HCT116 (cell line): ENCODE measurements at regions not wholly inside any gene's neighbourhood (a gene's known extent, or its start where the extent isn't known, plus 50 kb on each side); places are given as distances from the start of the nearest gene placed in this dataset.
A peak's percentile ranks its signal among the peaks of the same experiment; 100 is the strongest.

Experiments
- ATAC-seq: fragments of 200-7000 bp; cut with Tn5 transposase; 2 replicates; pipeline ENCODE4 v1.9.1; 2020; ENCODE audit warnings: mild to moderate bottlenecking, moderate library complexity
- BruUV-seq: library from RNA; stranded (reverse); fragments of 400-500 nt; replicated peaks from 2 replicates; lab custom pipeline; 2021; lab: Mats Ljungman, UMichigan
- CTCF ChIA-PET: fragments of 300-600 bp; sonication (Branson Sonifier 250); formaldehyde crosslinking; loops from one replicate; lab custom pipeline; 2021; ENCODE audit warnings: antibody characterized with exemption; lab: Charles Lee
- POLR2A ChIA-PET: fragments of 300-600, 350-600 bp; sonication (Branson Sonifier 250); formaldehyde crosslinking; loops from one replicate; lab custom pipeline; 2021; ENCODE audit warnings: antibody characterized with exemption; lab: Charles Lee
- RAD21 ChIA-PET, 2 experiments: fragments of 300-600 bp; sonication (Branson Sonifier 250); formaldehyde crosslinking; loops; one replicate each; lab custom pipeline; 2023; ENCODE audit warnings: low total read pairs in 2 of 2; ENCODE audit not compliant: uncharacterized antibody in 2 of 2, unreplicated experiment in 2 of 2, low non-redundant PET in 1 of 2; lab: Charles Lee
- DNase-seq: peaks from one replicate; pipeline ENCODE4 v3.0.0-alpha.2; 2010; ENCODE audit warnings: low read depth, low spot score
- H2AFZ ChIP-seq: fragments of 200-600 bp; shearing (Covaris generic), sonication (generic); 2 replicates; pipeline ENCODE4 v1.6.1; 2017; ENCODE audit warnings: low read depth, mixed run types, mixed read lengths, antibody characterized with exemption, low read length; ENCODE audit not compliant: poor library complexity, severe bottlenecking
- H3K27ac ChIP-seq: 2 replicates; pipeline ENCODE4 v1.5.1; 2012; ENCODE audit warnings: low read depth, low read length
- H3K27me3 ChIP-seq: fragments of 200-600 bp; sonication (generic); 2 replicates; pipeline ENCODE4 v1.6.1; 2016; ENCODE audit warnings: mixed run types, low read length, mixed read lengths; ENCODE audit not compliant: insufficient read depth
- H3K36me3 ChIP-seq, 2 experiments: fragments of 200-500 bp in 1 of 2; fragments of 200-600 bp in 1 of 2; sonication (Bioruptor generic) in 1 of 2; sonication (generic) in 1 of 2; 2 replicates each; pipeline versions ENCODE4 v1.5.1 to v1.6.1; 2014 to 2016; ENCODE audit warnings: low read length in 2 of 2, inconsistent platforms in 1 of 2, mixed read lengths in 1 of 2, mixed run types in 1 of 2; ENCODE audit not compliant: insufficient read depth in 2 of 2, control insufficient read depth in 1 of 2
- H3K4me1 ChIP-seq, 2 experiments: fragments of 200-600 bp in 1 of 2; sonication (generic) in 1 of 2; 2 replicates each; pipeline versions ENCODE4 v1.5.1 to v1.6.1; 2012 to 2017; ENCODE audit warnings: low read length in 2 of 2, inconsistent platforms in 1 of 2, mild to moderate bottlenecking in 1 of 2, mixed read lengths in 1 of 2, mixed run types in 1 of 2, moderate library complexity in 1 of 2; ENCODE audit not compliant: insufficient read depth in 2 of 2, control insufficient read depth in 1 of 2
- H3K4me2 ChIP-seq: fragments of 200-600 bp; sonication (generic); 2 replicates; pipeline ENCODE4 v1.6.1; 2017; ENCODE audit warnings: mixed run types, low read length, mixed read lengths
- H3K4me3 ChIP-seq, 2 experiments: fragments of 200-600 bp in 1 of 2; sonication (generic) in 1 of 2; replicated peaks in 1 of 2; 2 replicates each; pipeline ENCODE4 v1.5.1; 2011 to 2016; ENCODE audit warnings: low read length in 2 of 2, control low read depth in 1 of 2, low read depth in 1 of 2, mild to moderate bottlenecking in 1 of 2, mixed read lengths in 1 of 2, mixed run types in 1 of 2
- H3K79me2 ChIP-seq: fragments of 200-600 bp; sonication (generic); 2 replicates; pipeline ENCODE4 v1.6.1; 2017; ENCODE audit warnings: mild to moderate bottlenecking, mixed run types, low read length, moderate library complexity, mixed read lengths; ENCODE audit not compliant: insufficient read depth
- H3K9ac ChIP-seq: fragments of 200-600 bp; sonication (generic); 2 replicates; pipeline ENCODE4 v1.6.1; 2016; ENCODE audit warnings: low read length, mixed read lengths
- H3K9me2 ChIP-seq: fragments of 200-600 bp; sonication (generic), shearing (Covaris generic); 2 replicates; pipeline ENCODE4 v1.6.1; 2017; ENCODE audit warnings: mixed run types, mild to moderate bottlenecking, moderate library complexity; ENCODE audit not compliant: insufficient read depth
- H3K9me3 ChIP-seq, 2 experiments: fragments of 200-500 bp in 1 of 2; fragments of 200-600 bp in 1 of 2; sonication (Bioruptor generic) in 1 of 2; sonication (generic) in 1 of 2; 2 replicates each; pipeline ENCODE4 v1.6.1; 2014 to 2017; ENCODE audit warnings: low read length in 2 of 2, mixed read lengths in 2 of 2, inconsistent platforms in 1 of 2, low read depth in 1 of 2, mild to moderate bottlenecking in 1 of 2, mixed run types in 1 of 2, moderate library complexity in 1 of 2; ENCODE audit not compliant: control insufficient read depth in 1 of 2, insufficient read depth in 1 of 2
- H4K20me1 ChIP-seq: fragments of 200-600 bp; sonication (generic), shearing (Covaris generic); 2 replicates; pipeline ENCODE4 v1.6.1; 2017; ENCODE audit warnings: mixed run types, mild to moderate bottlenecking, moderate library complexity; ENCODE audit not compliant: insufficient read depth
- CBX3 ChIP-seq: IDR thresholded peaks from 2 replicates; pipeline ENCODE4 v1.6.1; 2012; ENCODE audit warnings: low read depth
- CEBPB ChIP-seq: IDR thresholded peaks from 2 replicates; pipeline ENCODE4 v1.6.1; 2012; ENCODE audit warnings: low read depth
- CTCF ChIP-seq, 3 experiments: fragments of 200-600 bp in 1 of 3; sonication (generic) in 1 of 3; IDR thresholded peaks in 2 of 3; conservative IDR thresholded peaks in 1 of 3; 2 replicates each; pipeline ENCODE4 v1.5.1; 2012 to 2017; ENCODE audit warnings: low read depth in 2 of 3, low read length in 2 of 3, antibody characterized with exemption in 1 of 3, borderline replicate concordance in 1 of 3, control low read depth in 1 of 3, mild to moderate bottlenecking in 1 of 3, mixed read lengths in 1 of 3, mixed run types in 1 of 3, moderate library complexity in 1 of 3; ENCODE audit not compliant: insufficient read depth in 1 of 3
- FOSL1 ChIP-seq: IDR thresholded peaks from 2 replicates; pipeline ENCODE4 v1.6.1; 2012; ENCODE audit warnings: low read depth
- MAX ChIP-seq: IDR thresholded peaks from 2 replicates; pipeline ENCODE4 v1.6.1; 2012
- RAD21 ChIP-seq: IDR thresholded peaks from 2 replicates; pipeline ENCODE4 v1.6.1; 2012; ENCODE audit warnings: low read depth, mild to moderate bottlenecking
- SIN3A ChIP-seq: IDR thresholded peaks from 2 replicates; pipeline ENCODE4 v1.6.1; 2012; ENCODE audit warnings: low read depth
- SRF ChIP-seq: IDR thresholded peaks from 2 replicates; pipeline ENCODE4 v1.6.1; 2012; ENCODE audit warnings: low read depth
- ZFX ChIP-seq: fragments of 450-650 bp; IDR thresholded peaks from 2 replicates; pipeline ENCODE4 v1.6.1; 2017
- intact Hi-C: fragments of 100-400 bp; cut with micrococcal nuclease; formaldehyde crosslinking; loops from 2 replicates; pipeline ENCODE4 v1.10.0; 2022
- TF ChIP-seq, protein P1 (sequence below): IDR thresholded peaks from 2 replicates; pipeline ENCODE4 v1.6.1; 2011; ENCODE audit warnings: mild to moderate bottlenecking, low read length, moderate library complexity; ENCODE audit not compliant: insufficient replicate concordance; ENCODE audit errors: extremely low read depth

DNA sequence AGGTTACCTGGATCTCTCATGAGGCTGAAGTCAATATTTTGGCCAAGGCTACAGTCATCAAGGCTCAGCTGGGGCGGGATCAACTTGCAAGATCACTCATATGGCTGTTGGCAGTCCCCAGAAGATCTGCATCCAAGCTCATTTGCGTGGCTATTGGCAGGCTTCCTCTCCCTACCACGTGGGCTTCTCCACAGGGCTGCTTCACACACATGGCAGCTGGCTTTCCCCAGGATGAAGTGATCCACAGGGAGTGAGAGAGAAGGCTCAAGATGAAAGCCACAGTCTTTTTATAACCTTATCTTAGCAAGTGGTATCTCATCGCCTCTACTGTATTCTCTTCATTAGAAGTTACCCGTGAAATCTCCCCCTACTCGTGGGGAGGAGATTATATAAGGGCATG, 167.4 kb downstream of the TMEM26 start (continued):
- TF ChIP-seq MAX (no peak), CBX3 (no peak), CEBPB (no peak)
- TF ChIP-seq, protein P1, sequence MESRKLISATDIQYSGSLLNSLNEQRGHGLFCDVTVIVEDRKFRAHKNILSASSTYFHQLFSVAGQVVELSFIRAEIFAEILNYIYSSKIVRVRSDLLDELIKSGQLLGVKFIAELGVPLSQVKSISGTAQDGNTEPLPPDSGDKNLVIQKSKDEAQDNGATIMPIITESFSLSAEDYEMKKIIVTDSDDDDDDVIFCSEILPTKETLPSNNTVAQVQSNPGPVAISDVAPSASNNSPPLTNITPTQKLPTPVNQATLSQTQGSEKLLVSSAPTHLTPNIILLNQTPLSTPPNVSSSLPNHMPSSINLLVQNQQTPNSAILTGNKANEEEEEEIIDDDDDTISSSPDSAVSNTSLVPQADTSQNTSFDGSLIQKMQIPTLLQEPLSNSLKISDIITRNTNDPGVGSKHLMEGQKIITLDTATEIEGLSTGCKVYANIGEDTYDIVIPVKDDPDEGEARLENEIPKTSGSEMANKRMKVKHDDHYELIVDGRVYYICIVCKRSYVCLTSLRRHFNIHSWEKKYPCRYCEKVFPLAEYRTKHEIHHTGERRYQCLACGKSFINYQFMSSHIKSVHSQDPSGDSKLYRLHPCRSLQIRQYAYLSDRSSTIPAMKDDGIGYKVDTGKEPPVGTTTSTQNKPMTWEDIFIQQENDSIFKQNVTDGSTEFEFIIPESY = no peak

DNA sequence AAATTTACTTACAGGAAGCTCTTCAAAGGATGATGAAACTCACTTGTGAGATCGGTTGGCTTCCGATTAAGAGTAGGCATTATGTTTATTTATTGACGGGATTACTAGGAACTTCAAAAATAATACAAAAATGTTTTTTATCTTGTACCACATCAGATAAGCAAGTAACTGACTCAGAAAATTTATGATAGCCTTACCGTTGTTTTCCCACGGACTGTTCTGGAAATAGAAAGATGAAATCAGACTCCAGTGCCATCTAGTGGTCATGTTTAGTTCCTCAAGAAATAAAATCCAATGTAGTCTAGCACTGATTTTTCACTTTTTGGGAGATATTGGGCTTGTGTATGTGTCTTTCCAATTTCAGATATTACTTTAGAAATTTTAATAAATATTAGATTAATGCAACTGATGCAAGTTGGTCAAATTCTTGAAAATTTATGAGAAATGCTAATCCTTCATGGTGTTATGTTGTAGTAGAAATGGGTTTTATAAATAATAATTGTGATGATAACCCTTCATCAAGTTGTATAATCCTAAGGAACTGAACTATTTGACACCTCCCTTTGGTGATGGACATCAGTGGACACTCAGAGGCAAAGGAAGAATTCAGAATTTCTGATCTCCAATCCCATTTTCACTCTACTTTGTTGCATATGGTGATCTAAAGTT, 168.8 kb downstream of the TMEM26 start:
- Histone ChIP-seq H3K4me3 (no peak overlapping the region), H3K36me3 (no peaks in the 10 kb centered on the region), H3K9me2 (no peaks in the 10 kb centered on the region), H2AFZ (peak overlapping the region; percentile 87), H3K27me3 (no peaks in the 10 kb centered on the region), H3K4me1 (peaks cover 0 to 7% of the 10 kb centered on the region in 2 experiments; a peak in 2 of 4 replicates), H4K20me1 (no peaks in the 10 kb centered on the region), H3K79me2 (no peaks in the 10 kb centered on the region), H3K4me2 (0 out of 2 replicates have a peak overlapping the region, but pooled peaks have one; percentile 22), H3K27ac (no peak overlapping the region), H3K9me3 (no peaks in the 10 kb centered on the region), H3K9ac (no peak overlapping the region)
- POLR2A ChIA-PET = no interaction called here
- no peak for TF ChIP-seq FOSL1
- no peak for TF ChIP-seq ZFX
- TF ChIP-seq RAD21 = peak; percentile 70
- no peak for TF ChIP-seq SRF
- TF ChIP-seq CTCF (IDR thresholded peaks at IDR 0.05 in 2 of 3, conservative IDR thresholded peaks at IDR 0.05 in 1 of 3; ENCODE audit: borderline replicate concordance in 1 of 3, insufficient read depth in 1 of 3, low read depth in 2 of 3, low read length in 2 of 3) = peak; percentile 57 to 66 (median 65); a peak in 5 of 6 replicates
- TF ChIP-seq SIN3A = no peak
- RAD21 ChIA-PET = interaction anchor here in 1 of 2 experiments (0.8 kb wide), 1 partner anchor 320 kb away, joined by 3 read pairs; no protein-coding TSS in a partner anchor
- ATAC-seq (peak; percentile 60), DNase-seq (peak; percentile 34)
- CTCF ChIA-PET = interaction anchor here (0.7 to 1.4 kb wide), 8 partner anchors 10 to 468 kb away, joined by 3 to 5 read pairs (median 3); no protein-coding TSS in a partner anchor
- BruUV-seq = no TSS peak
- intact Hi-C loops = loop anchor here (1.0 to 10.0 kb wide), 4 partner anchors 142 to 840 kb away; no protein-coding TSS in a partner anchor
